GDM1 (cell line): ENCODE measurements at regions not wholly inside any gene's neighbourhood (a gene's known extent, or its start where the extent isn't known, plus 50 kb on each side); places are given as distances from the start of the nearest gene placed in this dataset.
"Not testable (repeated sequence)": the region's sequence is repeated elsewhere in the genome, so short reads cannot be mapped to it uniquely, and the experiment has no call there.

Experiments used
- DNase-seq: peaks from one replicate; lab custom pipeline; 2025; lab: John Stamatoyannopoulos, UW

DNA sequence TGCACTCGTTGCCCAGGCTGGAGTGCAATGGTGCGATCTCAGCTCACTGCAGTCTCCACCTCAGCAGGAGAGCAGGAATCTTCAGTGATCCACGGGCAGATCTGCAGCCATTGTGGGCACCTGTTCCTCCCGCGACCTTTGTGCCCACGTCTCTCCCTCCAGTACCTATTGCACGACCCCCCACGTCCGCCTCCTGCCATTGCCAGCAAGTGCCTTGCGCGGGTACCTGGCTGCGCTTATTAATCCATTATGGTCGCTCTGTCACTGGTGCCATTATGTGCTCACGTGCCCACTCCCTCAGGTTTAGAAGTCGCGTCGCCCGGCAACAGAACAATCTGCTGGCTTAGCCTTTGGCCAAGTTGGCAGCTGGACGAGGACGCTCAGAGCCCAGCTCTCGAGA is 146.2 kb upstream of the C1QTNF3 start:
- not testable (repeated sequence) for DNase-seq

DNA sequence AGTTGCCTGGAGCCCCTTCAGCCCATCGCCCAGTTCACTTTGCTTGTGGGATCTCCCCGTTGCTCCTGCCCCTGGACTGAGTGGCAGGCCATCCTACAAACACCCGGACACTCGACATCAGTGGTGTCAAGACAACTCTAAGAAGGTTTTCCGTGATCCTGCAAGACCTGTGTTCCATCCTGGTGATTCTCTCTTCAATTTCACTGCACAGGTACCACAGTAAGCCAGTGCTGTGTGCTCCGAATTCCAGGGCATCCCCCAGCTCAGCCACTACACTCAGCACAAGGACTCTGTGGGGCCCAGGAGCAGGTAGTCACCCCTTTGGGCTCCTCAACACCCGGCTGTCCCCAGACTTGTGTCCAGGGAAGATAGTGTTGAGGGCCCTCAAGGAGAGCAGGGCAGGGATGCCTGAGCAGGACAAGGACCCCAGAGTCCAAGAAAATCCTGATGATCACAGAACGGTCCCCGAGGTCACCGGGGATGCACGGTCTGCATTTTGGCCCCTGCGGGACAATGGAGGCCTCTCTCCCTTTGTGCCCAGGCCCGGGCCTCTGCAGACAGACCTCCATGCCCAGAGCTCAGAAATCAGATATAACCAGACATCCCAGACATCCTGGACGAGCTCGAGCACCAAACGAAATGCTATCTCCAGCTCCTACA is 146.9 kb upstream of the C1QTNF3 start:
- not testable (repeated sequence) for DNase-seq

DNA sequence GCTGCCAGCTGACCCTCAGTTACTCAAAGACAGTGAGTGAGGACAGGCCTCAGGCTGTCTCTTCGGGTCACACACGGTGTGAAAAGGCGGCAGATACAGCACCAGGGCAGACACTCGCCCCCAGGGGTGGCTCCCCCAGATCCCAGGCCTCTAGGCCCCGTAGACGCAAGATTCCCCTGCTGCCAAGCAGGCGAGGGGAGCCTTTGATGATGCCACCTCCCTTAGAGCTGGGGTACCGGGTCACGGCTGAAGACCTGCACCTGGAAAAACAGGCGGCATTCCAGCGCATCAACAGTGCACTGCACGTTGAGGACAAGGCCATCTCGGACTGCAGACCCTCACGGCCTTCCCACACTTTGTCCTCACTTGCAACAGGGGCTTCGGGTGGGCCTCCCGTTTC is 147.5 kb upstream of the C1QTNF3 start:
- DNase-seq: not testable (repeated sequence)

DNA sequence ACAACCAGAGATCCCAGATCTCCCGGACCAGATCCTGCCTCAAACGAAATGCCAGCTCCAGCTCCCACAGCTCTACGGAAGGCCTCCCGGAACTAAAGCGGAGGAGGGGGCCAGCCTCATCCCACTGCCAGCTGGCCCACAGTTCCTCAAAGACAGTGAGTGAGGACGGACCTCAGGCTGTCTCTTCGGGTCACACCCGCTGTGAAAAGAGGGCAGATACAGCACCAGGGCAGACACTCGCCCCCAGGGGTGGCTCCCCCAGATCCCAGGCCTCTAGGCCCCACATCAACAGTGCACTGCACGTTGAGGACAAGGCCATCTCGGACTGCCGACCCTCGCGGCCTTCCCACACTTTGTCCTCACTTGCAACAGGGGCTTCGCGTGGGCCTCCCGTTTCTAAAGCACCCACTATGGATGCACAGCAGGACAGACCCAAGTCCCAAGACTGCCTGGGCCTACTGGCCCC is 148.3 kb upstream of the C1QTNF3 start:
- DNase-seq: not testable (repeated sequence)

DNA sequence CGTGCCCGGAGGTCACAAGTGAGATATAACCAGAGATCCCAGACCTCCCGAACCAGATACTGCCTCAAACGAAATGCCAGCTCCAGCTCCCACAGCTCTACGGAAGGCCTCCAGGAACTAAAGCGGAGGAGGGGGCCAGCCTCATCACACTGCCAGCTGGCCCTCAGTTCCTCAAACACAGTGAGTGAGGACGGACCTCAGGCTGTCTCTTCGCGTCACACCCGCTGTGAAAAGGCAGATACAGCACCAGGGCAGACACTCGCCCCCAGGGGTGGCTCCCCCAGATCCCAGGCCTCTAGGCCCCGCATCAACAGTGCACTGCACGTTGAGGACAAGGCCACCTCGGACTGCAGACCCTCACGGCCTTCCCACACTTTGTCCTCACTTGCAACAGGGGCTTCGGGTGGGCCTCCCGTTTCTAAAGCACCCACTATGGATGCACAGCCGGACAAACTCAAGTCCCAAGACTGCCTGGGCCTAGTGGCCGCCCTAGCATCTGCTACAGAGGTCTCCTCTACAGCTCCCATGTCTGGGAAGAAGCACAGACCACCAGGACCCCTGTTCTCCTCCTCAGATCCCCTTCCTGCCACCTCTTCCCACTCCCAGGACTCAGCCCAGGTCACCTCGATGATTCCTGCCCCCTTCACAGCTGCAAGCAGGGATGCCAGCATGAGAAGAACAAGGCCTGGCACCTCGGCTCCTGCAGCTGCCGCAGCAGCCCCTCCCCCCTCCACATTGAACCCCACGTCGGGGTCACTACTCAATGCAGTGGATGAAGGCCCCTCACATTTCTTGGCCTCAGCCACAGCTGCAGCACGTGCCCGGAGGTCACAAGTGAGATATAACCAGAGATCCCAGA is 149.3 kb upstream of the C1QTNF3 start:
- not testable (repeated sequence) for DNase-seq

DNA sequence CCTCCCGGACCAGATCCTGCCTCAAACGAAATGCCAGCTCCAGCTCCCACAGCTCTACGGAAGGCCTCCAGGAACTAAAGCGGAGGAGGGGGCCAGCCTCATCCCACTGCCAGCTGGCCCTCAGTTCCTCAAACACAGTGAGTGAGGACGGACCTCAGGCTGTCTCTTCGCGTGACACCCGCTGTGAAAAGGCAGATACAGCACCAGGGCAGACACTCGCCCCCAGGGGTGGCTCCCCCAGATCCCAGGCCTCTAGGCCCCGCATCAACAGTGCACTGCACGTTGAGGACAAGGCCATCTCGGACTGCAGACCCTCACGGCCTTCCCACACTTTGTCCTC is 149.9 kb upstream of the C1QTNF3 start:
- DNase-seq: not testable (repeated sequence)

DNA sequence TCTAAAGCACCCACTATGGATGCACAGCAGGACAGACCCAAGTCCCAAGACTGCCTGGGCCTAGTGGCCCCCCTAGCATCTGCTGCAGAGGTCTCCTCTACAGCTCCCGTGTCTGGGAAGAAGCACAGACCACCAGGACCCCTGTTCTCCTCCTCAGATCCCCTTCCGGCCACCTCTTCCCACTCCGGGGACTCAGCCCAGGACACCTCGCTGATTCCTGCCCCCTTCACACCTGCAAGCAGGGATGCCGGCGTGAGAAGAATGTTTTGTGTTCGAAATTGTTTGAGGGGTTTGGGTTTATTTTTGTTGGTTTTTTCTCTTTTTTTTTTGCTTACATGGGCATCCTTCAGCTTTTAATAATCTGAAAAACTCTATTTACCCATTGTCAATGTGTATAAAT is 150.3 kb upstream of the C1QTNF3 start:
- DNase-seq: not testable (repeated sequence)

DNA sequence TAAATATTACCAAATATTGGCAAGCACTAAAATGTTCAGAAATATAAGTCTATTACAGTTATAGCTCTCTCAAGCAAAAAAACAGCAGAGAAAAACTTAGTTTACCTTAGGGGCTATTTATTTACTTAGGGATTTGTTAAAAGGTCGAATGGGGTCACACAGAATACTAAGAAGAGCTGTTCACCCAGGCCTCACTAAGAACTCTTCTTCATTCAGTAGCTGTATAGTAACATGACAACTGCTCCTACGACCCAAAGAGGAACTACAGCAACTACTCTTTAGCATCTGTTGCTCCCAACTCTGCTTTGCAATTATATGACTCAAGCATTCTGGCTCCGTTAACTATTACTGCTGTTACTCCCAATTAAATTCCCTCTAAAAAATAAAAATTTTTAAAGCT is 150.8 kb upstream of the C1QTNF3 start:
- not testable (repeated sequence) for DNase-seq

DNA sequence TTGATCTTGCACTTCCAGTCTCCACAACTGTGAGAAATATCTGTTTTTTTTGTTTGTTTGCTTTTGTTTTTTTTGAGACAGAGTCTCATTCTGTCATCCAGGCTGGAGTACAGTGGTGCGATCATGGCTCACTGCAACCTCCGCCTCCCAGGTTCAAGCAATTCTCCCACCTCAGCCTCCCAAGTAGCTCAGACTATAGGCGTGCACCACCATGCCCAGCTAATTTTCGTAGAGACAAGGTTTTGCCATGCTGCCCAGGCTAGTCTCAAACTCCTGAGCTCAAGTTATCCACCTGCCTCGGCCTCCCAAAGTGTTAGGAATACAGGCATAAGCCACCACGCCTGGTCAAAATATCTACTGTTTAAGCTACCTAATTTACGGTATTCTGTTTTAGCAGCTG is 153.1 kb upstream of the C1QTNF3 start:
- DNase-seq: not testable (repeated sequence)

DNA sequence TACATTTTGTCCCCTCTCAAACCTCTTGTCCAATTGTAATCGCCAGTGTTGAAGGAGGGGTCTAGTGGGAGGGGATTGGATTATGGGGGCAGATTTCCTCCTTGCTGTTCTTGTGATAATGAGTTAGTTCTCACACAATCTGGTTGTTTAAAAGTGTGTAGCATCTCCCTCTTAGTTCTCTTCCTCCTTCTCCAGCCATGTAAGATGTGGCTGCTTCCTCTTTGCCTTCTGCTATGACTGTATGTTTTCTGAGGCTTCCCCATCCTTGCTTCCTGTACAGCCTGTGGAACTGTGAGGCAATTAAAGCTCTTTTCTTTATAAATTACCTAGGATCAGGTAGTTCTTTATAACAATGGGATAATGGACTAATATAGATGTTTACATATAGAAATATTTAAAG is 162.3 kb upstream of the C1QTNF3 start:
- DNase-seq: not testable (repeated sequence)

DNA sequence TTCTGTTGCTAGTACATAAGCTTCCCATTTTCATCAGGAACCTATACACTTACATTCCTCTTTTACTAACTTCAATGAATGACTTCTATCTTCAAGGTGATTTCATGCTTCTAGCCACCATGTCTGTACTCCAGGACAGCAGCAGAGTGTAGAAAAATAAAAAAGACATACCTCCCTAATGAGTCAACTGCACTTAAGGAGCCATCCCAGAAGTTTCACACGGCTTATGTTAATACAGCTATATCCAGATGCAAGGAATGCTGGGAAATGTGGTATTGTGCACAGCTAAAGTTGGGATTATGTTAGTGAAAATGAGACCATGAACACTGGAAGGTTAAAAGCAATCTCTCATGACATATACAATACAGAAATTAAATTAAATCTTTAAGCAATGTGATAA is 174.4 kb upstream of the C1QTNF3 start:
- not testable (repeated sequence) for DNase-seq

DNA sequence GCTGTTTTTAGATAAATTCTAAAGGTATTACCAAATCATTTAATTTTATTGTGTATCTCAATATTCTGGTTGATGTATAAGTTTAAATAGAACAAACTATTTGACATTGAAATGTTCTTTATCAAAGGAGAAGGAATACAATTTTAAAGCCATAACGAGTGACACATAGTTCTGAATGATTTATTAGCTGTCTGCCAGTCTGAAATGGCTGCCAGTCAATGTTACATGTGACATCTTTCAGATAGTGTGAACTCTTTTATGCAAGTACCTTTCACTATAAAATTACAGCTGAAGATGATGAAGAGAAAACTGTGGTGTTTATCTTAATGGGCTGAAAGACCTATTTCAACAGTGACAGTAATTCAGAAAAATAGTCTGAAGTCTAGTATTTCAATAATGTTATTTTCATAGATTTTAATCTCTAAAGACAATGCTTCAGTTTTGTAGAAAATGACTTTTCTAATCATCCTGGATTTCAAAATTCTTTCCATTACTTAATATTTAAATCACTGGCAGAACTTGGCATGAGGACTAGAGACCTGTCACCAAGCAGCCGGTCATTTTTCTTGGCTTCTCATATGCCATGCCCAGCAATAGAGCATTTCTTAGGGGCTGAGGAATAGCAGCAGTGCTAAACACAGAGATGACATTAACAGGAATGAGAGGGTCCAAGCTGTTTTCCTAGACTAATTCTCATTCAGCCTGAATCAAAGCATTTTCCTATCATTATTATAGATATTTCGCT is 178.5 kb upstream of the C1QTNF3 start:
- DNase-seq: not testable (repeated sequence)

DNA sequence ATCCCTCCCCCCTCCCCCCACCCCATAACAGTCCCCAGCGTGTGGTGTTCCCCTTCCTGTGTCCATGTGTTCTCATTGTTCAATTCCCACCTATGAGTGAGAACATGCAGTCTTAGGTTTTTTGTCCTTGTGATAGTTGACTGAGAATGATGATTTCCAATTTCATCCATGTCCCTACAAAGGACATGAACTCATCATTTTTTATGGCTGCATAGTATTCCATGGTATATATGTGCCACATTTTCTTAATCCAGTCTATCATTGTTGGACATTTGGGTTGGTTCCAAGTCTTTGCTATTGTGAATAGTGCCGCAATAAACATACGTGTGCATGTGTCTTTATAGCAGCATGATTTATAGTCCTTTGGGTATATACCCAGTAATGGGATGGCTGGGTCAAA is 180.1 kb upstream of the C1QTNF3 start:
- DNase-seq: not testable (repeated sequence)

DNA sequence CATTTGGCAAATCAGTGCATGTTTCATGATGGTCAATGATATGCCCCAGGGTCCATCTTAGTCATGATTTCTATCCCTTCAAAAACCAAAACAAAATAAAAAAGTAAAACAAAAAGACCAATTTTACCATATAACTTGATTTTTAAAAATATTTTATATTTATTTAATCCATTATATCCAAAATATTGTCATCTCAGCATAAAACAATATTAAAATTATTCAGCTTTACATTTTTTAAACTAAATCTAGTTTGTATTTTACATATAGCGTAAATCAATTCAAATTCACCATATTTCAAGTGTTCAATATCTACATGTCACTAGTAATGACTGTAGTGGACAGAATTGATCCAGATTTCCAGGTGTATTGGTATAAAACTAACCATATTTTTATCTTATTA is 187.4 kb upstream of the C1QTNF3 start:
- DNase-seq: not testable (repeated sequence)

DNA sequence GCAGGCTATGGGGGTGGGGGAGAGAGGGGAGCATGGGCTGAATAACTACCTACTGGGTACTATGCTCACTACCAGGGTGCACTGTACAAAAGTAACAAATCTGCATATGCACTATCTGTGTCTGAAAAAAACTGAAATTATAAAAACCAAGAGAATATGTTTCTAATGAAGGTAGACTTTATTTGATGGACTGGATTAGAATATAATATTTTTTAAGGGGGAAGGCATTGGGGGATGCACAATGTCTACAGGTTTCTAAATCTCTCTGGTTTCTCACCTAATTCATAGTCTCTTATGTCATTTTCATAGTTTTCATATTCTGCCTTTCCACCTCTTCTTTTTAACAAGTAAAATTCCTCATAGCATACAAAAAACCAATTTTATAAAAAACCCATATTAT is 200.8 kb upstream of the C1QTNF3 start:
- DNase-seq: not testable (repeated sequence)

DNA sequence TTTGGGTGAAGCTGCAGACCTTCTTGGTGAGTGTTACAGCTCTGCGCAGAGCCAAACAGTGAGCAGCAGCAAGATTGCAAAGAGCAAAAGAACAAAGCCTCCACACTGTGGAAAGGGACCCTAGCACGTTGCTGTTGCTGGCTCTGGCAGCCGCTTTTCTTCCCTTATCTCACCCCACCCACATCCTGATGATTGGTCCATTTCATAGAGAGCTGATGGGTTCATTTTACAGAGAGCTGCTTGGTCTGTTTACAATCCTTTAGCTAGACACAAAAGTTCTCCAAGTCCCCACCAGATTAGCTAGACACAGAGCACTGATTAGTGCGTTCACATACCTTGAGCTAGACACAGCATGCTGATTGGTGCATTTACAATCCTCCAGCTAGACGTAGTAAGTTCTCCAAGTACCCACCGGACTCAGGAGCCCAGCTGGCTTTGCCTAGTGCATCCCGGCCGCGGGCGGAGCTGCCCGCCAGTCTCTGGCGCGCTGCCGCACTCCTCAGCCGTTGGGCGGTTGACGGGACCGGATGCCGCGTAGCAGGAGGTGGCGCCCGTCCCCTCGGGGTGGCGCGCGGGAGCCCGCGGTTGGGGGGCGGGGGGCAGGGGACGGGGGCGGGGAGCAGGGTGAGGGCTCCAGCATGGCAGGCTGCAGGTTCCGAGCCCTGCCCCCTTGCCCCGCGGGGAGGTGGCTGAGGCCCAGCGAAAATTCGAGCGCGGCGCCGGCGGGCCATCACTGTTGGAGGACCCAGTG is 201.4 kb upstream of the C1QTNF3 start:
- DNase-seq: not testable (repeated sequence)

DNA sequence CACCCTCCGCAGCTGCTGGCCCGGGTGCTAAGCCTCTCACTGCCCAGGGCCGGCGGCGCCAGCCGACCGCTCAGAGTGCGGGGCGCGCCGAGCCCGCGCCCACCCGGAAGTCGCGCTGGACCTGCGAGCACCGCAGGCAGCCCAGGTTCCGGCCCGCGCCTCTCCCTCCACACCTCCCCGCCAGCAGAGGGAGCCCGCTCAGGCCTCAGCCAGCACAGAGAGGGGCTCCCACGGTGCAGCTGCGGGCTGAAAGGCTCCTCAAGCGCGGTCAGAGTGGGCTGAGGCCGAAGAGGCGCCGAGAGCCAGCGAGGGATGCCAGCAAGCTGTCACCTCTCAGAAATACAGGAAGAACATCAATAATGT is 202.0 kb upstream of the C1QTNF3 start:
- DNase-seq: not testable (repeated sequence)

DNA sequence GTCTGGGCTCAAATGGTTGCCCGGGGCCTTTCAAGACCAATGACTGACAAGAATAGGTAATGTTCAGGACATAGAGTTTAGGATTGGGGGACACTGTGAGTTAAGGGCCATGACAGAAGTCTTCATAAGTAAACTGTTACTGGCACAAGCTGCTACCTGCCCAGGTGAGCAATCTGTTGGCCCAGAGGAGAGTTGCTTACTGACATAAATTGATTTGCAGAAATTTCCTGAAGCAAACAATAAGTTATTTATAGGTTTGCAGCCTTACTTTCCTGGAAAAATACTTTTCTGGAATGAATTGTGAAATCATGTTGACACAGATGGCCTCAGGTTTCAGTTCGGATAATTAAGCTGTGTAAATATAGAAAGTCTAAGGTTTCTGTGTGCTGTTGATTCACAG is 202.8 kb upstream of the C1QTNF3 start:
- not testable (repeated sequence) for DNase-seq

DNA sequence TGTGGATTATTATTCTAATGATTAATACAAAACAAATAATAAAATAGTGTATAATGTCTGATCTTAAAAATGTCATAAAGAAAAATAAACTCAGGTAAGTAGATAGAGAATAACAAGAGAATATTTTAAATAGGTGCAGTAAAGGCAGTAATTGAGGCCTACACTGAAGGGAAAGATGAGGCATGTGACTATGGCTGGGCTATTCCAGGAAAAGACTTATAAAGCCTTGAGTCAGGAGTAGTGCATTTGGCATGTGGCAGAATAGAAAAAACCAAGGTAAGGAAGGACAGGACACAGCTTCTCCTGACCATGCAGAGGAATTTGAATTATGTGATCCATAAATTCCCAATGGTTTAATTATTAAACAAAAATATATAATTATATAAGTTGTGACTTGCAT is 215.6 kb upstream of the C1QTNF3 start:
- DNase-seq: not testable (repeated sequence)

DNA sequence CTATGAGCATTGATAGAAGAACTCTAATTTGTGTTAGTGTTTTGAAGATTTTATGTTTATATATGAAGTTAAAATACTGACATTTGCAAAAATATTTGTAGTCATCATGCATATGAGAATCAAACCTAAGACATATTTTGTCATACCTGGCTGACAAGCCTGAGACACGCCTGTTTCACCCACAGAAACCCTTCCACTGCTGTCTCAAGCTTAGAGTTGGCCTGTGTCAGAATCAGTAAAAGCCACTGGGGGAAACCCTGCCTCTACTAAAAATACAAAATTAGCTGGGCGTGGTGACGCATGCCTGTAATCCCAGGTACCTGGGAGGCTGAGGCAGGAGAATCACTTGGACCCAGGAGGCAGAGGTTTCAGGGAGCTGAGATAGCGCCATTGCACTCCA is 218.0 kb upstream of the C1QTNF3 start:
- DNase-seq: not testable (repeated sequence)

DNA sequence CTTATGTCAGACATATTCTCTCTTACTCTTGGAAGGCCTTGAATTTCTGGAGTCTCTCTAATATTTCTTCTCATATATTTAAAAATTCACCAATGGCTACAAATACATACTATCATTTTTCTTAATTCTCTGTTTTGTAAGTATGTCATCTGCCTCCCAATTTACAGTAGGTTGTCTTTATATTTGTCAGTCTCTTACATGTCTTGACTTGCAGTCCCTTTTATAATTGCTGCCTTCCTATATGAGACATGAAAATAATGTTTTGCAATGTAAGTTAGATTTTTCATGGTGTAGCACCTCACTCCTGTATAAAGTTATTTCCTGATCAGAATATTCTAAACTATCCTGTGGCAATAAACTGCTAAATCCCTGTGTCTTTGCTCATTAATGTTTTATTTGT is 223.1 kb upstream of the C1QTNF3 start:
- not testable (repeated sequence) for DNase-seq

DNA sequence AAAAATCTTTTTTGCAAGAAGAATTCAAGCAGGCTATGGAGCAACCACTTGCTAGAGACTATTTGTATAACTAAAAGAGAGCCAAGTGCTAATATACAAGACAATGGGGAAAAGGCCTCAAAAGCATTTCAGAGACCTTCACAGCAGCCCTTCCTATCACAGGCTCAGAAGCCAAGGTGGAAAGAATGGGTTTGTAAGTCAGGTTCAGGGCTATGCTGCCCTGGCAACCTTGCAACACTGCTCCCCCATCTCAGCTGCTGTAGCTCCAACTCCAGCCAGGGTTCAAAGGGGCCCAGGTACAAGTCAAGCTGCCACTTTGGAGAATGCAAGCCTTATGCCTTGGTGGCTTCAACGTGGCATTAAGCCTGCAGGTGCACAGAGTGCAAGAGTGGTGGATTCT is 253.7 kb upstream of the C1QTNF3 start:
- DNase-seq: not testable (repeated sequence)
